ENCODE measurements at regions not wholly inside any gene's neighbourhood (a gene's known extent, or its start where the extent isn't known, plus 50 kb on each side); places are given as distances from the start of the nearest gene placed in this dataset.
A peak's percentile ranks its signal among the peaks of the same experiment; 100 is the strongest.

DNA sequence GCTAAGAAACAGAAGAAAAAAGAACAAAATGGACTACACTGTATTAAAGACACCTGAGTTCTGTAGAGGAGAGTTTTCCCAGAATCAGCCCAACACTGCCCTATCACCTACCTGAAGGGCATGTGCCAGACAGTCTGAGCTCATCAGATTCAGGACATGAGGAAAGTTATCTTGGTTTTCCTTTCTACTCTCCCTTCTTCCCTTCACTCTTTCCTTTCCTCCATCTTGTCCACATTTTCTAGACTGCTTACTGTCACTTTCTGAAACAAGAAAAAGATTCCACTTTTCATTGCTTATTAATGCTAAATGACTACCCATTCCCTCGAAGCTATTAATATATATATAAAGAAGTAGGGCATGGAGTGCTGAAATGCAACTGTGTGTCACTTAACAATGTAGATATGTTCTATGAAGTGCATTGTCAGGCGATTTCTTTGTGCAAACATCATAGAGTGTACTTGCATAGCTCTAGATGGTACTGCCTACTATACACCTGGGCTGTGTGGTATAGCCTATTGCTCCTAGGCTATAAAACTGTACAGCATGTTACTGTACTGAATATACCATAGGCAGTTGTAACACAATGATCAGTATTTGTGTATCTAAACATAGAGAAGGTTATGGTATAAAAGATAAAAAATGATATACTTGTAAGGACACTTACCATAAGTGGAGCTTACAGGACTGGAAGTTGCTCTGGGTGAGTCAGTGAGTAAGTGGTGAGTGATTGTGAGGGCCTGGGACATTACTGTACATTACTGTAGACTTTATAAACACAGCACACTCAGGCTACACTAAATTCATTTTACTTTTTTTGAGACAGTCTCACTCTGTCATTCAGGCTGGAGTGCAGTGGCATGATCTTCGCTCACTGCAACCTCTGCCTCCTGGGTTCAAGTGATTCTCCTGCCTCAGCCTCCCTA, 145.5 kb upstream of the ITGA6 start:
- Histone ChIP-seq H3K36me3 (ENCODE audit: insufficient read depth, low read length) (no peaks in the 10 kb centered on the region), H3K9me3 (ENCODE audit: low read length) (peaks cover 4% of the 10 kb centered on the region), H3K27me3 (ENCODE audit: insufficient read depth, low read length) (no peaks in the 10 kb centered on the region), H3K4me1 (ENCODE audit: insufficient read depth, low read length) (peaks cover 30% of the 10 kb centered on the region), H3K4me3 (ENCODE audit: low read length) (no peak overlapping the region), H2AFZ (ENCODE audit: low read depth, low read length) (no peak overlapping the region)

DNA sequence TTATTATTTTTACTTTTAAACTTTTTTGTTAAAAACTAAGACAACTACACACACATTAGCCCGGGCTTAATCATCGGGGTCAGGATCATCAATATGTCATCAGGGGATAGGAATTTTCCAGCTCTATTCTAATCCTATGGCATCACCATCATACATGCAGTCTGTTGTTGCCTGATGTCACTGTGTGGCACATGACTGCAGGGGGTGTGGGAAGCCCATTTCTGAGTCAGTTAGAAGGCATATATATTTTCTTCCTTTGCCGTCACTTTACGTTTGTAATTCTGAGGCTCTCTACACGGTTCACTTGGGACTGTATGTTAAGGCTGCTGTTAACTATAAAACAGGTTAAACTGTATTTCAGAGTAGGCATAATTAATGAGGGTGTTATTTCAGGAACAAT, 144.4 kb upstream of the ITGA6 start:
- H3K27me3 ChIP-seq (ENCODE audit: insufficient read depth, low read length), result no peaks in the 10 kb centered on the region
- no peaks in the 10 kb centered on the region for H3K9me3 ChIP-seq (ENCODE audit: low read length)
- H3K4me3 ChIP-seq (ENCODE audit: low read length), result no peak overlapping the region
- no peak overlapping the region for H2AFZ ChIP-seq (ENCODE audit: low read depth, low read length)
- no peaks in the 10 kb centered on the region for H3K36me3 ChIP-seq (ENCODE audit: insufficient read depth, low read length)
- H3K4me1 ChIP-seq (ENCODE audit: insufficient read depth, low read length), result peaks cover 36% of the 10 kb centered on the region

DNA sequence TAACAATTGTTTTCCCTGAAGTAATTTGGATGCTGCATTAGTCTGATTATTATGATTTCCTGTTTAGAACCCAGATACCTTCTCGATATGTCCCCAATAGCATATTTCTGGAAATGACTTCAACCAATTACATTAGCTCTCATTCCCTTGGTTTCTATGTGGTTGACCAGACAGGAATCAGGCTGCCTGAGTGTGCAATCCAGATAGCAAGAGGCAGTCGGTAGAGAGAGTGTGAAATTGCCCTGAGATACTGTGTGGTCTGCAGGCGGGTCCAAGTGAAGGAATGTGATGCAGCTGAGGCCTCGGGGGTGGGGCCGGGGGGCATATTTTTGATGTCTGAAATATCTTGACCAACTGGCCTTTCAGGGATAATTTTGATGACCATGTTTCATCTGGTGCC, 143.9 kb upstream of the ITGA6 start:
- H3K4me1 ChIP-seq (ENCODE audit: insufficient read depth, low read length), result peaks cover 40% of the 10 kb centered on the region
- no peaks in the 10 kb centered on the region for H3K36me3 ChIP-seq (ENCODE audit: insufficient read depth, low read length)
- no peak overlapping the region for H2AFZ ChIP-seq (ENCODE audit: low read depth, low read length)
- H3K27me3 ChIP-seq (ENCODE audit: insufficient read depth, low read length), result no peaks in the 10 kb centered on the region
- no peaks in the 10 kb centered on the region for H3K9me3 ChIP-seq (ENCODE audit: low read length)
- H3K4me3 ChIP-seq (ENCODE audit: low read length), result no peak overlapping the region

DNA sequence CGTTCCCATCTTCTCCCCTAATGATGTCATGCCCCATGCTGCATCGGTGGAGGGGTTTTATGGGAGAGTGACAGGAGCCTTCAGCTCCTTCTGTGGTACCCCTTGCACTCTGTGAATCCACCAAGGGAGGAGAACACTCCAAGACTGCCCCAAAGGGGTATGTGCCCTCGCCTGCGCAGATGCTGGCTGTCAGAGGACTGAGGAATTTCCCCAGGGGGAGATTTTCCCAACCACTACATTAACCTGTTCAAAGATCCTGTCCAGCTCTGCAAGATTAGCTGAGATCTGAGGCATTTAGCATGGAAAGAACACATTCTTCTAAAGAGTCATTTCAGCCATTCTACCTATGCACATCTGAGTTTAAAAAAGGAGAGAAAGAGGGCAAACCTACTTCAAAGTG, 143.2 kb upstream of the ITGA6 start:
- no peaks in the 10 kb centered on the region for H3K36me3 ChIP-seq (ENCODE audit: insufficient read depth, low read length)
- H2AFZ ChIP-seq (ENCODE audit: low read depth, low read length), result no peak overlapping the region
- no peaks in the 10 kb centered on the region for H3K9me3 ChIP-seq (ENCODE audit: low read length)
- no peak overlapping the region for H3K4me3 ChIP-seq (ENCODE audit: low read length)
- H3K27me3 ChIP-seq (ENCODE audit: insufficient read depth, low read length), result no peaks in the 10 kb centered on the region
- peaks cover 40% of the 10 kb centered on the region for H3K4me1 ChIP-seq (ENCODE audit: insufficient read depth, low read length)

DNA sequence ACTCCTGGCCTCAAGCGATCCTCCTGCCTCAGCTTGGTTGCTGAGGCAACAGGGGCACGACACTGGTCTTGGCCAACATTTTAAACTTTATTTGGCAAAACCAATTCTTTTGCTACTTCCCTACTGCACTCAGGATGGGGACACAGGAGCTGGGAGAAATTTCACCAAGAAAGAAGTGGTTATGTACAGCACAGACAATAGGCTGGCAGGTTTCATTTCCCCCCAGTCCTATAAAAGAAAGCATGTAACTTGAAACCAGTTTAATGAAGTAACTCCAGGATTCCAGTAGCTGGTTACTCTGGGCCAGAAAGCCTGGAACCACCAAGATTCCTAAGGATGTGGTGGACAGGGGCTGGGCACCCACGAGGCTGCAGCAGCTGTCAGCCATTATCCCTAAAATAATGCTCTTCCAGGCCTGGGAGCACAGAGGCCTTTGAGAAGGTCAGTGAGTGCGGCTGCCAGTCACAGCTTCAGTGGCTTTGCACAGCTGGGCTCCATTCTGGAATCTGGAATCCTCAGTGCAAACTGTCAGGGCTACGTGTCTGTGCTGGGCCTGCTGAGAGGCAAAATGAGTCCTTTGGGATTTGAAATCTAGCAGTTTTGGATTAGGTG, 142.3 kb upstream of the ITGA6 start:
- Histone ChIP-seq H3K4me1 (ENCODE audit: insufficient read depth, low read length) (peaks cover 40% of the 10 kb centered on the region), H3K9me3 (ENCODE audit: low read length) (no peaks in the 10 kb centered on the region), H3K4me3 (ENCODE audit: low read length) (no peak overlapping the region), H3K36me3 (ENCODE audit: insufficient read depth, low read length) (no peaks in the 10 kb centered on the region), H2AFZ (ENCODE audit: low read depth, low read length) (peak overlapping the region; percentile 6), H3K27me3 (ENCODE audit: insufficient read depth, low read length) (no peaks in the 10 kb centered on the region)

DNA sequence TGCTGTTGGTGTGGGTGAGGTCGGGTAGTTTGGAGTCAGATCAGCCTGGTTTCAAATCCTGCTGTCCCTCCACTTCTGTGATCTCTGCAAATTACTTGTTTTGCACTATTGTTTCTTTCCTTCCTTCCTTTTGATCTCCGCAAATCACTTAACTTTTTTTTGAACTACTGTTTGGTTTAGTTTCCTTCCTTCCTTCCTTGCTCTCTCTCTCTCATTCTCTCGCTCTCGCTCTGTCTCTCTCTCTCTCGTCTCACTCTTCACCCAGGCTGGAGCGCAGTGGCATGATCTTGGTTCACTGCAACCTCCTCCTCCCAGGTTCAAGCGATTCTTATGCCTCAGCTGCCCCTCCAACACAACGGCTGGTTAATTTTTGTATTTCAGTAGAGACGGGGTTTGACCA, 141.6 kb upstream of the ITGA6 start:
- Histone ChIP-seq H2AFZ (ENCODE audit: low read depth, low read length) (peak overlapping the region; percentile 6), H3K4me1 (ENCODE audit: insufficient read depth, low read length) (peaks cover 40% of the 10 kb centered on the region), H3K27me3 (ENCODE audit: insufficient read depth, low read length) (no peaks in the 10 kb centered on the region), H3K4me3 (ENCODE audit: low read length) (no peak overlapping the region), H3K9me3 (ENCODE audit: low read length) (no peaks in the 10 kb centered on the region), H3K36me3 (ENCODE audit: insufficient read depth, low read length) (no peaks in the 10 kb centered on the region)

DNA sequence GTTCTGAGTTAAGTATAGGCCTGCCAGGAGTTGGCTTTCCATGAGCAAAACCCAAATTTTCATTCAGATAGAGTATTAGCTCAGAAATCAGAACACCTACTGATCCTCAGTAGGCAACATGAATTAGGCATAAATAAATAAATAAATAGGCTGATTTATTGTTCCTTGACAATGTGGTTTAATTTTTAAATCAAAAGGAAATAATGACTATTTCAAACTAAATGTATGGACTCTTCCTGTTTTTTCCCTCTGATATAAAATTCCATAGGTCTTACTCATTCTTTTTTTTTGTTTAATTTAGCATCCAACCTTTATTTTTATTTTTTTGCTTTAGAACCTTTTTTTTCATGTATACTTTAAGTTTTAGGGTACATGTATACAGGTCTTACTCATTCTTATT, 140.2 kb upstream of the ITGA6 start:
- peaks cover 3% of the 10 kb centered on the region for H3K9me3 ChIP-seq (ENCODE audit: low read length)
- H3K4me1 ChIP-seq (ENCODE audit: insufficient read depth, low read length), result peaks cover 40% of the 10 kb centered on the region

DNA sequence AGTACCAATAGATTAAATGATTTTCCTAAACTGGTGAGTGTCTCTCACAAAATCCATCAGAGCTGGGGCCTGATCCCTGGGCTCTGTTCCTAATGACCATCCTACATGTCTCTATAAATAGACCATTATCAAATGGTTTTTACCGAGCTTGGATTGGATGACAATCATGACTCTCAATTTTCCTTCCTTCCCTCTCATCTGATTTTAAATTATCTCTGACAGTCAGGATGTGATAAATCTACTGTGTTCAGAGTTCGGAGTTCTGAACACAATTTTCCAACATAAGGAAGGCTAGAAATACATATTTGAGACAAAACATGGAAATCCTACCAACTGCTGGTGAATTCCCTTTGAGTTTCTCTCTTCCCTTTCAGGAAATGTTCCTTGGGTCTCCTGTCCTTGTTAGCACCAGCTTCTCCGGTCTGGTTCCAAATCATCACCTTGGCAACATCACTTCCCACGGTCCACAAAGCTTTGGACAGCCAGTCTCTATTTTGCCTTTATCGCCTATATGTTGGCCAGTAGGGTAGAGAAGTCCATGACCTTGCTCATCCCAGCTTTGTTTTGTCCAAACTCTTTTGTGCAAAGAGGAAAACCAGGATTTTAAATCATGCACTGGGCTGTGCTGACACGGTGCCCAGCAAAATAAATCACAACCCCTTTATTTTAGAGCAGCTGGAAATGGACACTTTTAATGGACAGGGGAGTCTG, 139.6 kb upstream of the ITGA6 start:
- peaks cover 3% of the 10 kb centered on the region for H3K9me3 ChIP-seq (ENCODE audit: low read length)
- H3K27me3 ChIP-seq (ENCODE audit: insufficient read depth, low read length), result no peaks in the 10 kb centered on the region
- no peak overlapping the region for H3K4me3 ChIP-seq (ENCODE audit: low read length)
- no peaks in the 10 kb centered on the region for H3K36me3 ChIP-seq (ENCODE audit: insufficient read depth, low read length)
- H3K4me1 ChIP-seq (ENCODE audit: insufficient read depth, low read length), result peaks cover 40% of the 10 kb centered on the region
- no peak overlapping the region for H2AFZ ChIP-seq (ENCODE audit: low read depth, low read length)

More for the DNA sequence above, 140.2 kb upstream of the ITGA6 start:
- H3K4me3 ChIP-seq (ENCODE audit: low read length), result no peak overlapping the region
- H3K27me3 ChIP-seq (ENCODE audit: insufficient read depth, low read length), result no peaks in the 10 kb centered on the region
- H3K36me3 ChIP-seq (ENCODE audit: insufficient read depth, low read length), result no peaks in the 10 kb centered on the region
- H2AFZ ChIP-seq (ENCODE audit: low read depth, low read length), result no peak overlapping the region

DNA sequence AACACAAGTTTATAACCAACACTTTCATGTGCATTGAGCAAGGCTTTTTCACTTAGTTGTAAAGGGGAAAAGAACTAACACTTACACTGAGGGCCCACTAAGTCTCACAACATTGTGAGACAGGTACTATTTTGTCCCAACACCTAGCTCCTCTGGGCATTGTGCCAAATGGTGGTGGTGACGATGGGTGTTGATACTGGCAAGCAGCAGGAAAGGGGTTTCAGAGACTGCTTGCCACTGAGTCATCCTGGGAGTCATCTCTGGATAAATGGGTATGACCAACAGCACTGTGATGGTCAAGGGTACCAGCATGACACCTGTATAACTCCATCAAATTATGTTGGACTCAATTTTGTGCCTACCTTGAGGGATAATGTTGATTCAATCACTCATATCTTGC, 138.8 kb upstream of the ITGA6 start:
- H3K9me3 ChIP-seq (ENCODE audit: low read length), result peaks cover 3% of the 10 kb centered on the region
- H2AFZ ChIP-seq (ENCODE audit: low read depth, low read length), result no peak overlapping the region
- H3K4me1 ChIP-seq (ENCODE audit: insufficient read depth, low read length), result peaks cover 33% of the 10 kb centered on the region
- no peak overlapping the region for H3K4me3 ChIP-seq (ENCODE audit: low read length)
- no peaks in the 10 kb centered on the region for H3K36me3 ChIP-seq (ENCODE audit: insufficient read depth, low read length)
- no peaks in the 10 kb centered on the region for H3K27me3 ChIP-seq (ENCODE audit: insufficient read depth, low read length)

DNA sequence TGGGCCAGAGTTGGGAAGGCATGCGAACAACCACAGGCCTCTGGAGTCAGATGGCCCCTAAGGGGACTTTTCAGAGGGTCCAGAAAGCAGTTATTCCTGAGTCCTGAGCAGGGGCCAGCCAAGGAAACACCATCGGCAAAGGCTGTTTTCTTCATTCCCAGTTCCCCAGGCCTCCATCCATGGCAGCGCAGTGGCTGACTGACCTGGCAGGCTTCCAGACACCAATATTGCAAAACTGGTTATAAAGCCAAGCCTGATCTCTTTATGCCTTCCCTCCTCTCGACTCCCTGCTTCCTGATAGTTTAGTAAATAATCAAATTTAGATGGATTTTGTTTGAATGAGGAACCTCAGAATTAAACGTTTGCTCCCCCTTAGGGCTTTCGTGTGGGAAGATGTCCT, 133.4 kb upstream of the ITGA6 start:
- peaks cover 3% of the 10 kb centered on the region for H3K9me3 ChIP-seq (ENCODE audit: low read length)
- no peak overlapping the region for H3K4me3 ChIP-seq (ENCODE audit: low read length)
- peaks cover 12% of the 10 kb centered on the region for H3K4me1 ChIP-seq (ENCODE audit: insufficient read depth, low read length)
- no peaks in the 10 kb centered on the region for H3K36me3 ChIP-seq (ENCODE audit: insufficient read depth, low read length)
- H3K27me3 ChIP-seq (ENCODE audit: insufficient read depth, low read length), result no peaks in the 10 kb centered on the region
- no peak overlapping the region for H2AFZ ChIP-seq (ENCODE audit: low read depth, low read length)

DNA sequence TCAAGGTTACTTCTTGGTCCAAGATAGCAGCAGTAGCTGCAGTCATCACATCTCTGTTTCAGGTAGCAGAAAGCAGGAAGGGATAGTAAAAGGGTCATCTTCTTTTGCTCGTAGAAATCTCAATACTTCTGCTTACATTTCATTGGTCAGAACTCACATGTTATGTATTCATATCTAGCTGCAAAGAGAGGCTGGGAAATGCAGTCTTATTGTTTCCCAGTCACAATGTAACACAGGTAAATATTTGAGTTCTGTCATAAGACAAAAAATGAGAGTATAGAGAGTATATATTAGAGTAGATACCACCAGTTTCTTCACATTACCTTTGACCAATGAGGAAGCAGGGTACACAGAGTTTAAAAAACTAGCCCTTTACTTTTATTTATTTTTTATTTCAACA, 132.4 kb upstream of the ITGA6 start:
- Histone ChIP-seq H3K9me3 (ENCODE audit: low read length) (peaks cover 3% of the 10 kb centered on the region), H3K36me3 (ENCODE audit: insufficient read depth, low read length) (no peaks in the 10 kb centered on the region), H3K4me3 (ENCODE audit: low read length) (no peak overlapping the region), H2AFZ (ENCODE audit: low read depth, low read length) (no peak overlapping the region), H3K4me1 (ENCODE audit: insufficient read depth, low read length) (peaks cover 12% of the 10 kb centered on the region), H3K27me3 (ENCODE audit: insufficient read depth, low read length) (no peaks in the 10 kb centered on the region)

DNA sequence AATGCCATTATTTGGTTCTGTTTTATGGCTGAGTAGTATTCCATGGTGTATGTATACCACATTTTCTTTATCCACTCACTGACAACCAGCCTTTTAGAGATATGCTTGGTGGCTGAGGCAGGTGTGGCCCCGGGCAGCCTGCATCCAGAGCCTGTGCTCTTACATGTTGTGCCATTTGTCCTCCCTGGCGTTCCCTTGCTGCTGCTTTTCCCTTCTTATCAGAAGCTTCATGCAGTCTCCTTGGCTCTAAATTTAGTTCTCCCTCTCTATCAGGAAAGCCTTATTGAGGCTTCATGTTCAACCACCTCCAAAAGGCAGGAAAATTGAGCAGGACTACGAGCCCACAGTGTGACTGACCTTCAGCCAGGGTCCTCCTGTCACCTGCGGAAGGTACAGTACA, 131.7 kb upstream of the ITGA6 start:
- H3K9me3 ChIP-seq (ENCODE audit: low read length), result peaks cover 3% of the 10 kb centered on the region
- H3K4me1 ChIP-seq (ENCODE audit: insufficient read depth, low read length), result peaks cover 12% of the 10 kb centered on the region
- no peaks in the 10 kb centered on the region for H3K27me3 ChIP-seq (ENCODE audit: insufficient read depth, low read length)
- no peak overlapping the region for H3K4me3 ChIP-seq (ENCODE audit: low read length)
- no peaks in the 10 kb centered on the region for H3K36me3 ChIP-seq (ENCODE audit: insufficient read depth, low read length)
- no peak overlapping the region for H2AFZ ChIP-seq (ENCODE audit: low read depth, low read length)
